ENCODE measurements at regions not wholly inside any gene's neighbourhood (a gene's known extent, or its start where the extent isn't known, plus 50 kb on each side); places are given as distances from the start of the nearest gene placed in this dataset.

GRCh38 chr5:29504411-29504810, 1689.1 kb upstream of the CDH6 start:
- TF ChIP-seq CTCF (IDR thresholded peaks at IDR 0.05) (no peak), POLR2A (IDR thresholded peaks at IDR 0.05) (no peak), POLR2AphosphoS5 (IDR thresholded peaks at IDR 0.05; ENCODE audit: insufficient read depth in 1 of 2, low read depth in 1 of 2) (no peak)
